Liver (tissue), 7 donors: ENCODE measurements at regions not wholly inside any gene's neighbourhood (a gene's known extent, or its start where the extent isn't known, plus 50 kb on each side); places are given as distances from the start of the nearest gene placed in this dataset.

Source experiments
- DNase-seq: peaks from one replicate; pipeline ENCODE4 v3.0.0-alpha.2; 2017; ENCODE audit warnings: low spot score
- H3K27ac ChIP-seq, 2 donors: one replicate each; pipeline ENCODE4 v1.7.0; 2013; ENCODE audit warnings: inconsistent platforms in 2 of 2, low read length in 2 of 2, control low read depth in 1 of 2, low read depth in 1 of 2, mild to moderate bottlenecking in 1 of 2
- H3K27me3 ChIP-seq, 4 donors: one replicate each; pipeline versions ENCODE4 v1.6.1 to v1.7.0; 2013; ENCODE audit warnings: low read length in 3 of 4, inconsistent platforms in 1 of 4, mild to moderate bottlenecking in 1 of 4, moderate library complexity in 1 of 4; ENCODE audit not compliant: control insufficient read depth in 4 of 4, insufficient read depth in 4 of 4
- H3K36me3 ChIP-seq, 4 donors: one replicate each; pipeline versions ENCODE4 v1.6.1 to v1.7.0; 2013; ENCODE audit warnings: low read length in 3 of 4, mild to moderate bottlenecking in 3 of 4, low read depth in 1 of 4, moderate library complexity in 1 of 4; ENCODE audit not compliant: control insufficient read depth in 4 of 4, insufficient read depth in 3 of 4
- H3K4me1 ChIP-seq, 4 donors: one replicate each; pipeline versions ENCODE4 v1.6.1 to v1.7.0; 2013; ENCODE audit warnings: low read length in 3 of 4, mild to moderate bottlenecking in 3 of 4, moderate library complexity in 1 of 4; ENCODE audit not compliant: control insufficient read depth in 4 of 4, insufficient read depth in 4 of 4
- H3K4me3 ChIP-seq, 3 donors: one replicate each; pipeline versions ENCODE4 v1.6.1 to v1.7.0; 2013; ENCODE audit warnings: low read length in 3 of 3, control low read depth in 1 of 3, low read depth in 1 of 3, mild to moderate bottlenecking in 1 of 3
- H3K9ac ChIP-seq, 2 donors: one replicate each; pipeline ENCODE4 v1.7.0; 2013; ENCODE audit warnings: low read length in 2 of 2, mild to moderate bottlenecking in 2 of 2, moderate library complexity in 2 of 2, control low read depth in 1 of 2, low read depth in 1 of 2
- H3K9me3 ChIP-seq, 4 donors: one replicate each; pipeline versions ENCODE4 v1.6.1 to v1.7.0; 2013; ENCODE audit warnings: low read length in 3 of 4; ENCODE audit not compliant: control insufficient read depth in 4 of 4
- EGR1 ChIP-seq, 2 donors: IDR thresholded peaks; 2 replicates each; pipeline ENCODE4 v1.6.1; 2016 to 2018; ENCODE audit warnings: antibody characterized with exemption in 2 of 2, low read depth in 2 of 2
- FOXA1 ChIP-seq: IDR thresholded peaks from 2 replicates; pipeline ENCODE4 v1.6.1; 2016; ENCODE audit warnings: antibody characterized with exemption
- FOXA2 ChIP-seq: IDR thresholded peaks from 2 replicates; pipeline ENCODE4 v1.6.1; 2016; ENCODE audit warnings: antibody characterized with exemption
- GABPA ChIP-seq, 2 donors: IDR thresholded peaks in 1 of 2; conservative IDR thresholded peaks in 1 of 2; 2 replicates each; pipeline ENCODE4 v1.6.1; 2016; ENCODE audit warnings: antibody characterized with exemption in 2 of 2, mild to moderate bottlenecking in 1 of 2, moderate library complexity in 1 of 2
- HNF4A ChIP-seq, 2 donors: conservative IDR thresholded peaks; 2 replicates each; pipeline ENCODE4 v1.6.1; 2016; ENCODE audit warnings: antibody characterized with exemption in 2 of 2, mild to moderate bottlenecking in 2 of 2
- RAD21 ChIP-seq, 2 donors: IDR thresholded peaks; 2 replicates each; pipeline ENCODE4 v1.6.1; 2016; ENCODE audit warnings: antibody characterized with exemption in 2 of 2, mild to moderate bottlenecking in 2 of 2
- RXRA ChIP-seq, 2 donors: IDR thresholded peaks; 2 replicates each; pipeline ENCODE4 v1.6.1; 2017 to 2018; ENCODE audit warnings: antibody characterized with exemption in 2 of 2, mild to moderate bottlenecking in 1 of 2
- SP1 ChIP-seq: IDR thresholded peaks from 2 replicates; pipeline ENCODE4 v1.6.1; 2018; ENCODE audit warnings: antibody characterized with exemption, mild to moderate bottlenecking
- TAF1 ChIP-seq: conservative IDR thresholded peaks from 2 replicates; pipeline ENCODE4 v1.6.1; 2016; ENCODE audit warnings: antibody characterized with exemption, mild to moderate bottlenecking
- YY1 ChIP-seq: IDR thresholded peaks from 2 replicates; pipeline ENCODE4 v1.6.1; 2016; ENCODE audit warnings: antibody characterized with exemption, mild to moderate bottlenecking
- WGBS: extraction: QIAGEN DNeasy Blood & Tissue Kit; methylation state at CpG from one replicate; pipeline ENCODE4 v1.1.7; 2013; 5-methylcytosine and 5-hydroxymethylcytosine counted together
- TF ChIP-seq, protein P1 (sequence below): IDR thresholded peaks from 2 replicates; pipeline ENCODE4 v1.6.1; 2016; ENCODE audit warnings: antibody characterized with exemption
- TF ChIP-seq, protein P2 (sequence below): IDR thresholded peaks from 2 replicates; pipeline ENCODE4 v1.6.1; 2016; ENCODE audit warnings: antibody characterized with exemption, mild to moderate bottlenecking
- TF ChIP-seq, protein P3 (sequence below): IDR thresholded peaks from 2 replicates; pipeline ENCODE4 v1.6.1; 2016; ENCODE audit warnings: antibody characterized with exemption
- TF ChIP-seq, protein P4 (sequence below): IDR thresholded peaks from 2 replicates; pipeline ENCODE4 v1.6.1; 2016; ENCODE audit warnings: antibody characterized with exemption
- donor health status: healthy.
- donor health status: healthy.
- donor health status: healthy.
- donor health status: healthy.

DNA sequence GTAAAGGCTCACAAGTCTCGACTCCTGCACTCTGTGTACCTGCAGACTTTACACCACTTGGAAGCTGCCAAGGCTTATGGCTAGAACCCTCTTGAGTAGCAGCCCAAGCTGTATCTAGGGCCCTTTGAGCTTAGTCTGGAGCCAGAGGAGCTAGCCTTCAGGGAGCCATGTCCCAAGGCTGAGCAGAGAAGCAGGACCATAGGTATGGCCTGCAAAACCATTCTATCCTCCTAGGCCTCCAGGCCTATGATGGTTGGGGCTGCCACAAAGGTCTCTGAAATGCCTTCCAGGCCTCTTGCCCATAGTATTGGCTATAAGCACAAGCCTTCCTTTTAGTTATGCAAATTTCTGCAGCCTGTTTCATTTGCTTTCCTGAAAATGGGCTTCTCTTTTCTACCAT is 380.7 kb upstream of the CPXCR1 start:
- no peaks in the 10 kb centered on the region for H3K36me3 ChIP-seq
- no peak overlapping the region for H3K27ac ChIP-seq
- peaks cover 0 to 10% (median 5%) of the 10 kb centered on the region in 4 donors for H3K9me3 ChIP-seq
- no peaks in the 10 kb centered on the region for H3K27me3 ChIP-seq
- no peak overlapping the region for H3K4me3 ChIP-seq
- H3K9ac ChIP-seq, result no peak overlapping the region
- WGBS, result 83% methylated on average over 1 of the region's 1 CpG
- no peaks in the 10 kb centered on the region for H3K4me1 ChIP-seq
- DNase-seq, result no peak
- TF ChIP-seq SP1 (no peak), YY1 (no peak), EGR1 (IDR thresholded peaks at IDR 0.05; ENCODE audit: low read depth in 2 of 2) (no peak), FOXA1 (no peak), GABPA (IDR thresholded peaks at IDR 0.05 in 1 of 2, conservative IDR thresholded peaks at IDR 0.05 in 1 of 2) (no peak), HNF4A (conservative IDR thresholded peaks at IDR 0.05) (no peak), RXRA (IDR thresholded peaks at IDR 0.05) (no peak), FOXA2 (no peak), TAF1 (no peak)
- TF ChIP-seq, protein P1, sequence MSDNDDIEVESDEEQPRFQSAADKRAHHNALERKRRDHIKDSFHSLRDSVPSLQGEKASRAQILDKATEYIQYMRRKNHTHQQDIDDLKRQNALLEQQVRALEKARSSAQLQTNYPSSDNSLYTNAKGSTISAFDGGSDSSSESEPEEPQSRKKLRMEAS, result no peak
- TF ChIP-seq, protein P2, sequence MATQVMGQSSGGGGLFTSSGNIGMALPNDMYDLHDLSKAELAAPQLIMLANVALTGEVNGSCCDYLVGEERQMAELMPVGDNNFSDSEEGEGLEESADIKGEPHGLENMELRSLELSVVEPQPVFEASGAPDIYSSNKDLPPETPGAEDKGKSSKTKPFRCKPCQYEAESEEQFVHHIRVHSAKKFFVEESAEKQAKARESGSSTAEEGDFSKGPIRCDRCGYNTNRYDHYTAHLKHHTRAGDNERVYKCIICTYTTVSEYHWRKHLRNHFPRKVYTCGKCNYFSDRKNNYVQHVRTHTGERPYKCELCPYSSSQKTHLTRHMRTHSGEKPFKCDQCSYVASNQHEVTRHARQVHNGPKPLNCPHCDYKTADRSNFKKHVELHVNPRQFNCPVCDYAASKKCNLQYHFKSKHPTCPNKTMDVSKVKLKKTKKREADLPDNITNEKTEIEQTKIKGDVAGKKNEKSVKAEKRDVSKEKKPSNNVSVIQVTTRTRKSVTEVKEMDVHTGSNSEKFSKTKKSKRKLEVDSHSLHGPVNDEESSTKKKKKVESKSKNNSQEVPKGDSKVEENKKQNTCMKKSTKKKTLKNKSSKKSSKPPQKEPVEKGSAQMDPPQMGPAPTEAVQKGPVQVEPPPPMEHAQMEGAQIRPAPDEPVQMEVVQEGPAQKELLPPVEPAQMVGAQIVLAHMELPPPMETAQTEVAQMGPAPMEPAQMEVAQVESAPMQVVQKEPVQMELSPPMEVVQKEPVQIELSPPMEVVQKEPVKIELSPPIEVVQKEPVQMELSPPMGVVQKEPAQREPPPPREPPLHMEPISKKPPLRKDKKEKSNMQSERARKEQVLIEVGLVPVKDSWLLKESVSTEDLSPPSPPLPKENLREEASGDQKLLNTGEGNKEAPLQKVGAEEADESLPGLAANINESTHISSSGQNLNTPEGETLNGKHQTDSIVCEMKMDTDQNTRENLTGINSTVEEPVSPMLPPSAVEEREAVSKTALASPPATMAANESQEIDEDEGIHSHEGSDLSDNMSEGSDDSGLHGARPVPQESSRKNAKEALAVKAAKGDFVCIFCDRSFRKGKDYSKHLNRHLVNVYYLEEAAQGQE, result no peak
- TF ChIP-seq, protein P3, sequence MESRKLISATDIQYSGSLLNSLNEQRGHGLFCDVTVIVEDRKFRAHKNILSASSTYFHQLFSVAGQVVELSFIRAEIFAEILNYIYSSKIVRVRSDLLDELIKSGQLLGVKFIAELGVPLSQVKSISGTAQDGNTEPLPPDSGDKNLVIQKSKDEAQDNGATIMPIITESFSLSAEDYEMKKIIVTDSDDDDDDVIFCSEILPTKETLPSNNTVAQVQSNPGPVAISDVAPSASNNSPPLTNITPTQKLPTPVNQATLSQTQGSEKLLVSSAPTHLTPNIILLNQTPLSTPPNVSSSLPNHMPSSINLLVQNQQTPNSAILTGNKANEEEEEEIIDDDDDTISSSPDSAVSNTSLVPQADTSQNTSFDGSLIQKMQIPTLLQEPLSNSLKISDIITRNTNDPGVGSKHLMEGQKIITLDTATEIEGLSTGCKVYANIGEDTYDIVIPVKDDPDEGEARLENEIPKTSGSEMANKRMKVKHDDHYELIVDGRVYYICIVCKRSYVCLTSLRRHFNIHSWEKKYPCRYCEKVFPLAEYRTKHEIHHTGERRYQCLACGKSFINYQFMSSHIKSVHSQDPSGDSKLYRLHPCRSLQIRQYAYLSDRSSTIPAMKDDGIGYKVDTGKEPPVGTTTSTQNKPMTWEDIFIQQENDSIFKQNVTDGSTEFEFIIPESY, result no peak
- TF ChIP-seq, protein P4, sequence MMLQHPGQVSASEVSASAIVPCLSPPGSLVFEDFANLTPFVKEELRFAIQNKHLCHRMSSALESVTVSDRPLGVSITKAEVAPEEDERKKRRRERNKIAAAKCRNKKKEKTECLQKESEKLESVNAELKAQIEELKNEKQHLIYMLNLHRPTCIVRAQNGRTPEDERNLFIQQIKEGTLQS, result no peak

DNA sequence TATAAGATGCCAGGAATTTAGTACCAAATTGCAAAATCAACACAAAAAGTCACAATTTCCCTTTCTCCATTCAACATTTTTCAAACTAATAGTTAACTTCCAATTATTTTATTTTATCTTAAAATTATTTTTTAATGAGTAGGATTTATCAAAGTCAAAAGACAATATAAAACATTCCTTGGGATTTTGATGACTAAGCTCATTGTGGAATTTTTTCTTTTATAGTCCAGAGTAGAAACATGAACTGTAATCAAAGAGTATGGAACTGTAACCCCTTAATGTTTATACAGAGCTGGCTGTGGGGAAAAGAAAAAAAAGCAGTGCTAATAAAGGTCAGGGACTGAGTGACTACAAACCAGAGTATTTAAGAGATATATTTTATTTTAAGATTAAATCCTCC is 368.6 kb upstream of the CPXCR1 start:
- TF ChIP-seq RAD21 (IDR thresholded peaks at IDR 0.05), result no peak
- TF ChIP-seq, protein P3, result no peak
- TF ChIP-seq, protein P2, result no peak
- no peak for TF ChIP-seq FOXA2
- TF ChIP-seq, protein P1, result no peak
- no peak for DNase-seq

More for the DNA sequence above, 368.6 kb upstream of the CPXCR1 start:
- no peaks in the 10 kb centered on the region for H3K27me3 ChIP-seq
- no peaks in the 10 kb centered on the region for H3K4me1 ChIP-seq
- no peak overlapping the region for H3K4me3 ChIP-seq
- H3K9ac ChIP-seq, result no peak overlapping the region
- no peaks in the 10 kb centered on the region for H3K9me3 ChIP-seq
- no peaks in the 10 kb centered on the region for H3K36me3 ChIP-seq
- H3K27ac ChIP-seq, result no peak overlapping the region
